GM18858 (cell line): ENCODE measurements at regions not wholly inside any gene's neighbourhood (a gene's known extent, or its start where the extent isn't known, plus 50 kb on each side); places are given as distances from the start of the nearest gene placed in this dataset.

Experiments used
- ATAC-seq: cut with Tn5 transposase; IDR thresholded peaks from one replicate; pipeline ENCODE4 v1.9.1; 2021; ENCODE audit not compliant: unreplicated experiment

DNA sequence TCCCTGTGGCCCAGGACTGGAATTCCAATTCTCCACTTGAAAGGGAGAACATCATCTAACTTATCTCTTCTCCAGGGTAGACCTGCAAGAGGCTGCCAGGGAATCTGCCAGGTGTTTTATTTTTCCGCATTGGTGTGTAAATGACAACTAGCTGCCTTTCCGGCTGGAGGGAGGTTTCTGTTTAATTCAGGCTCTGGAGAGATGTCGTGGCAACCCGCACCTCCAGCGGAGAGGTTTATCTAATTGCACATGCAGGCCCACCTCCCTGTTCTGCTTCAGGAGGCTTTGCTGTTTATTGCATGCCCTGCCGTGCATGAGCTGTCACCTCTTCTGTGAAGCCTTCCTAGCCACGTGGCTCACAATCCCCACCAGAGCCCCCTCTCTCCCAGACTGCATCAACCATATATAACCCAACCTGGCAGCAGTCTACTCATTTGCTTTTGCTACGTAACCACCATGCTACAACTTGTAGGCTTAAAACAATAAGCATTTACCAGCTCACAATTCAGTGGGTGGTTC is 151.6 kb downstream of the C1orf94 start:
- ATAC-seq, result no peak

GRCh38 chr1:34330061-34330460 is 153.4 kb downstream of the C1orf94 start:
- ATAC-seq, result no peak

DNA sequence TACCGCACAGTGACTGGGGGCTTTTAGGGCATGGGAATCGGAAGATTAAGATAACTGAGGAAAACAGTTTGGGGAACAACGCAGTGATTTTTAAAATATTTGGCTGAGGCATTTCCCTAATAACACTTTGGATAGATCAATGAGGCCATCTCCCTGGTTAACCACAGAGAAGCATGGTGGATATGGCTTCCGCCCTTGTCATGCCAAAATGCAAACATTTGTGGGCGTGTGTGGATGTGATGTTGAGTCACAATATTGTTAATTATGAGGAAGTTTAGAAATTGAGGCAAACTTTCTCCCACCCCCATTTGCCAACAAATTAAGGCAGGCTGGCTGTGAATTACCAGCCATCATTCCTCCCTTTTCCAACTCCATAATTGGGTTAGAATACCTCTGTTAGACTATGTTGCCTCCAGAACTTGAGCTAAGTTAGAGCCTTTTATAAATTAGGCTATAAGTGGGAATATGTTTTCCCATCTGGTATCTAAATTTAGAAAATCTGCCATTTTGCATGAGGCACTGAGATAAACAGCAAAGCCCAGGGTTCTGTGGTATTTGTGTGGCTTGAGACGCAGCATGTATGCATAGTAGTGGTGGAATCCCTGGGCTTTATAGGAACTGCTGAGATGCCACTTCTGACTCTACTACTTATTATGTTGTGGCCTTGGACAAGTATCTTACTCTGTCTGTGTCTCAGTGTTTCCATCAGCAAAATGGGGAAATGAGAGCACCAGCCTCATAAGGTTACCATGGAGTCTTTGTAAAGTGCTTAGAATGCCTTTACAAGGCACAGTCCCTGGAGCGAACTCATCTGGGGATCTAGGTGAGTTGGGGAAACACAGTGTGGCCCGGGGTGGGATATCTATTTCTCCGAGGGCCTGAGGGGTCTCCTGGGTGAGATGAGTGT is 154.6 kb downstream of the C1orf94 start:
- ATAC-seq, result no peak

DNA sequence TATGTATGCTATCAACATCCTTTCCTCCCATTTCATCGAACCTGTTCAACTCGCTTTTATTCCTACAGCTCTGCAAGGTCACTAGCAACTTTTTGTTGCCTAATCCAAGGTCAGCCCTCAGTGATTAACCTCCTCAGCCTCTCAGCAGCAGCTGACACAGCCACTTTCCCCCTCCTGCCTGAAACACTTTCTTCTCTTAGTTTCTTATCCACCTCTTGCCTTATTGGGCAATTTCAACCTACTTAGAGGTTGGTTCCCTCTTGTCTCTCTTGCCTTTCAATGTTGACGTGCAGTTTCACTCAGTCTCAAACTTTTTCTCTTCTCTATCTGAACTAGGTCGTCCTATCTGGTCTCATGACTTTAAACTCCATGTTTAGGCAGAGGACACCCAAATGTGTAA is 156.3 kb downstream of the C1orf94 start:
- ATAC-seq, result no peak

DNA sequence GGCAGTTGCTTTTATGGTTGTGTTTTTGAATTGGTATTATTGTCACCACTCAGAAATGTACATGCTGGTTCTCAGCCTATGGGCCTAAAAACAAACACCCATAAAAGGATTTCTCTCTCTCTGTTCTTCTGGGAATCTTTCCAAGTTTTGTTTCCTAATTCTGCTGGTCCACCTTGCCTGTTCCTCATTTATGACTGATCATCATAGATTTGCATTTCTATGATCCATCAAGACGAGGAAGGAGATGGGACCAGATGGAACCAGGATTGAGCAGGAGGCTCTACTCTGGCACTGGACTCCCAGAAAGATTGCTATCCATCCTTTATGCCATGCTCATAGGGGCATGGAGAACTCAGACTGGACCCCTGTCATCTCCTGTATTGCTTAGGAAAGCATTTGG is 162.2 kb downstream of the C1orf94 start:
- no peak for ATAC-seq

DNA sequence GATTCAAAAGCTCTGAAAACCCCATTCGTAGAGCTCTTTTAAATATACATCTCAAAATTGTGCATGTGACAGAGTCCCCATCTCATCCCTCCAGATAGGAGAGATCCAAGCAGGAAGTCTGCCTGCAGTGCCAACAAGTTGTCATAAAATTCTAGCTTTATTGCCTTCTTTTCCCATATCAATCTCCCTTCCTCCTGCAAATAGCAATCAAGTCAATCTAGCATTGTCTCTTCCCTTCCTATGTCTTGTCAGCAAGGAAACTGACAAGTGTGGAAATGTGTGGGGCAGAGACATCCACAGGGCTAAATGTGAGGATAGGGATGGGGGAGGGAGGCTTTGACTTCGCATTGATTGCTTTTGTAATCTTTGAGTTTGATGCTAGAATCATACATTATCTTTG is 165.2 kb downstream of the C1orf94 start:
- no peak for ATAC-seq

- no peak for ATAC-seq
These were observed 165.6 kb downstream of the C1orf94 start for GRCh38 chr1:34342334-34342733.

GRCh38 chr1:34346128-34346527 is 169.4 kb downstream of the C1orf94 start:
- no peak for ATAC-seq

- ATAC-seq, result no peak
These were observed 176.7 kb downstream of the C1orf94 start for GRCh38 chr1:34353409-34353808.

- ATAC-seq, result no peak
These were observed 177.7 kb downstream of the C1orf94 start for GRCh38 chr1:34354367-34354766.

DNA sequence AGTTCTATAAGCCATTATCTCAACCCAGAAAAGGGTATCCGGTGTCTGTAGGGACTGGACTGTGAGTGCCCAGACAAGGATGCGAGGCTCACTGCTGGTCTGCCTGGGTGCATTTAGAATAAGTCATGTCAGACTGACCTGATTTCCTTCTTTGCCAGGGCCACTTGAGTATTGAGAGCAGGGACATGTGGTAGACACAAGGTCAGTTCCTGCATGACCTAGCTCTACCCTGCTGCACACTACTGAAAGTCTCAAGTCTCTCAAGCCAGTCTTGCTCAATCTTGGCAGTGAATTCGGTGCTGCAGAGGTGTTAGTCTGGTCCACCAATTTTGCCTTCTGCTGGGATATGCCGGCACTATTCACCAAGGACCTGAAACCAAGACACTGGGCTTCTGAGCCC is 180.1 kb downstream of the C1orf94 start:
- no peak for ATAC-seq

DNA sequence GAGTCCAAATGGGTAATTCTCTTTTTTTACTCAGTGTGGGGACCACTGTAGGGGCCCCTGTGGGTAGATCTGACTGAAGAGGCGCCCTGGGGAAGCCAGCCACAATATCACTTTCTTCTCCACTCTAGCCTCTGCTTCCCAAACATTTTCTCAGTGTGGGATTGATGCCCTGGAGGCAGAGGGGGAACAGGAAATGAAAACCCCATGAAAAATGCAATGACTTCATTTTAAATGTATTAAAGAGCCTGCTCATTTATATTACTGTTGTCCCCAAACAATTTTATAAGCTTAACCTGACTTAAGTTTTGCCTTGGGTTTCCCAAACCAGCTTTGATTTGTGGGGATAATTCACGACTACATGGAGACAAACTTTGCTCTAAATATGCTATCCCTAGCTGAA is 181.9 kb downstream of the C1orf94 start:
- no peak for ATAC-seq

GRCh38 chr1:34359411-34359810 is 182.7 kb downstream of the C1orf94 start:
- ATAC-seq, result no peak

DNA sequence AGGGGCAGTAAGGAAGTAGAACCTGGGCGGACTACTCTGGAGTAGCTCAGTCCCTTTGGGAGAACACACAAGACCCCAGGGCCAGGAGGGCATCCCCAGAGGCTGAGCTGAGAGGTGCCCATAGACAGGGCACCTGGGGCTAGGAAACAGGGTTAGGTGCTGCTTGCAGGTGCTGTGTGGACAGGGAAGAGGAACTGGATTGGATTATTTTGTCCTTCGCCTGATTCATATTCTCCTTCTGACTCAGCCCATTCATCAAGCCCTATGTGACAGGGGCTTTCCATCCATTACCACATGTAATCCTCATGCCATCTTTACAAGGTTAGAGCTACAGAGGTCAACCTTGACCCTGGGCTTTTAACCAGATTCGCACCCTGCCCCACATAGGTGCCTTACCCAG is 183.9 kb downstream of the C1orf94 start:
- ATAC-seq, result no peak

- ATAC-seq, result no peak
These were observed 184.4 kb downstream of the C1orf94 start for GRCh38 chr1:34361121-34361520.

DNA sequence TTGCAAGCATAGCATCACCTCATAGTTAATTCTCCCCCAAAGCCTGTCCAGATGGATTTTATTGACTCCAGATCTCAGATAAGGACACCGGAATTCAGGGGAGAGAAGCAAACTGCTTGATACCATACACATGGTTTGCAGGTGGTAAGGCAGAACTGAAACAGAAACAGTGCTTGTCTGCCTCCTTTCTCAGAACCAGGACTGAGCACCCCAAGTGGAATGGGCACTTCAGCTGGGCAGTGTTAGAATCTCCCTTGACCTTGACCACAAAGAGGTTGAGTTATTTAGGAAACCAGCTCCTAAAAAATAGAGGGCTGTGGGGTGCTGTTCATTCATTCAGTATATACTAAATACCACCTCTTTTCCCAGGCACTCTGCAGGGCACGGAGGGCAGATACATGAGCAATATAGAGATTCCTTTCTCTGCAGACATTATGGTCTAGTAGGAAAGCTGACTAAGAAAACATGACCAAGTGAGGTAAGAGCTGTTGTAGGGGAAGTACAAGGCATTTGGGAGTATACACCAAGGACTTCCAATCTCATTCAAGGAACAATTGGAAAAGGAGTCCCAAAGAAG is 185.2 kb downstream of the C1orf94 start:
- no peak for ATAC-seq

DNA sequence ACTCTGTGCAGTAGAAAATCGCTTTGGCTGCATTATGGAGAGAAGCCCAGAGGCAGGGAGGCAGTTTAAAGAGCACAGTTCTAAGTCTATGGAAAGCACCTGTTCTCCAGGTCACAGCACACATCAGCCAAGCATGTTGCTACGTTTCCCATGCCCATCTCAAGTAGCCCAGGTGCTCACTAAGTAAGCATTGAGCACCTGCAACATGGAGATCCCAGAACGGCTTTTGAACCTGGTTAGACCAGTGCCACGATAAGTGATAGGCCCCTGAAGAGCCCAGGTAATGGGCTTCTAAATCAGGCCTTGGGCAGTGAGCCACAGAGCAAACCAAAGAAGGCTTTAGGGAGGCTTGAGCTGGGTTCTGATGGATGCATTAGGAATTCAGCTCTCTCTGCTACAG is 186.2 kb downstream of the C1orf94 start:
- no peak for ATAC-seq

GRCh38 chr1:34363447-34363846 is 186.7 kb downstream of the C1orf94 start:
- no peak for ATAC-seq

DNA sequence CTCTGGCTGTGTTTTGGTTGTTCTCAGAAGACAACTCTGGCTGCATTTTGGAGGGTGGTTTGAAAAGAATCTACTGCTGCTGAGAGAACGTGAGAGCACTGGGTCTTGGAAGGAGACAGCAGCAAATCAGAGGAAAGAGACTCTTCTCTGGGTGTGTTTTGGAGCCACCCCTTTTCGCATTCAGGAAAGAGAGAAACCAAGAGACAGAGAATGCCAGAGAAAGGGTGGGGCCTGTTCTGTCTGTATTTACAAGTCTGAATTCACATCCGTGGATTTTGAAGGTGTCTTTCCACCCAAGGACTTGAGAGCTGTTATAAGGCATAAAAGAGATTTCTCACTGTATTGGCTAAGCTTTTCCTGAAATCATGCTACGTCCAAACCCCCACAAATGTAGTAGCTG is 187.2 kb downstream of the C1orf94 start:
- no peak for ATAC-seq

DNA sequence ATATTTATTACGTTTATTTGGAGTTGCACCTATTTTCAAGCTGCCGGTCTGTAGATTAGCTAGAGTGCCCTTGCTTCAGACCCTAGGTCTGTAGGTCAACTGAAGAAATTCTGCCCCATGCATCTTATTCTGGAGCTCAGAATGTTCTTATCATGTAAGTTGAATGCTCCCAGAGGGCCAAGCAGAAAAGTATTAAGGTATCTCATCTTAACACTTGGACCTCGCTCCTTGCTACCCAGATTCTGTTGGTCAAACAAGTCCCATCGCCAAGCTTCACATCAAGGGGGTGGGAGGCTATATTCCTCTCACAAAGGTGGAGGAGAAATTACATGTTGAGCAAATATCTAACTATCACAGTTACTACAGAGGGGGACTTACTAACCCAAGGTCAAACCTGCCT is 187.7 kb downstream of the C1orf94 start:
- ATAC-seq, result no peak

DNA sequence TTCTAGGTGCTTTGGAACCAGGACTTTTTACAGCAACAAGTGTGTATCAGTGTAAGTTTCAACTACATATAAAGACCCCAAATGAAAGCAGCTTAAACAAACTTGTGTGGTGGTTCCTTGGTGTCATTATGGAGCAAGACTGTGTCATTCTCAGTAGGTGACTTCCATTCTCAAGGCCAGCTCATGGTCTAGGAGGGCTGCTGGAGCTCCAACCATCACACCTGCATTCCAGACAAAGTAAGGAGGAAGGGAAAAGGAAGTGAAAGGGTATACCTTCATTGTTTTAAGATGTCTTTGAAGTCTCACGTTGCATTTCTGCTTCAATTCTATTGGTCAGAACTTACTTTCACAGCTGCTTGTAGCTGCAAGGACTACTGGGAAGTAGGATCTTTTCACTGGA is 188.6 kb downstream of the C1orf94 start:
- ATAC-seq, result no peak

- no peak for ATAC-seq
These were observed 190.3 kb downstream of the C1orf94 start for GRCh38 chr1:34366875-34367624.
